Mucosa of descending colon (tissue), 3 donors: ENCODE measurements at regions not wholly inside any gene's neighbourhood (a gene's known extent, or its start where the extent isn't known, plus 50 kb on each side); places are given as distances from the start of the nearest gene placed in this dataset.

Source experiments
- ATAC-seq: fragments of 200-7000 bp; cut with Tn5 transposase; one replicate; pipeline ENCODE4 v1.9.1; 2020; ENCODE audit warnings: mild to moderate bottlenecking, moderate library complexity
- DNase-seq, 3 donors: peaks; one replicate each; pipeline ENCODE4 v3.0.0-alpha.2; 2020
- H3K36me3 ChIP-seq: fragments of 200-600 bp; one replicate; pipeline ENCODE4 v1.8.0; 2021; ENCODE audit warnings: low read depth, mild to moderate bottlenecking
- H3K4me1 ChIP-seq: fragments of 200-600 bp; one replicate; pipeline ENCODE4 v1.8.0; 2021; ENCODE audit warnings: low read depth, mild to moderate bottlenecking
- H3K4me3 ChIP-seq: fragments of 200-600 bp; one replicate; pipeline ENCODE4 v1.8.0; 2021; ENCODE audit warnings: mild to moderate bottlenecking
- H3K9me3 ChIP-seq: fragments of 200-600 bp; one replicate; pipeline ENCODE4 v1.8.0; 2021; ENCODE audit warnings: mild to moderate bottlenecking
- CTCF ChIP-seq: fragments of 200-600 bp; IDR thresholded peaks from one replicate; pipeline ENCODE4 v1.8.0; 2022; ENCODE audit warnings: antibody characterized with exemption, mild to moderate bottlenecking
- intact Hi-C, 2 donors: fragments of 100-400 bp; cut with DNase I in 1 of 2; cut with micrococcal nuclease in 1 of 2; formaldehyde crosslinking; loops; one replicate each; pipeline versions ENCODE4 v1.11.0 to v1.11.1; 2022; cut with DNase I, micrococcal nuclease
- donor health status: DM: no; HTN: no; CAD: no; lungs with moderate emphysema.
- donor health status: DM: no; HTN: no; CAD: no.
- donor health status: DM: no; HTN: yes; CAD: no.

GRCh38 chr17:45730192-45730591, 53.9 kb upstream of the CRHR1 start:
- Histone ChIP-seq H3K36me3 (no peaks in the 10 kb centered on the region), H3K4me1 (no peaks in the 10 kb centered on the region), H3K9me3 (peaks cover 14% of the 10 kb centered on the region), H3K4me3 (no peak overlapping the region)
- DNase-seq (no peak), ATAC-seq (no peak)
- TF ChIP-seq CTCF: no peak
- intact Hi-C loops: no loop called here

- no peak for TF ChIP-seq CTCF
- H3K9me3 ChIP-seq: peaks cover 14% of the 10 kb centered on the region
- no peaks in the 10 kb centered on the region for H3K36me3 ChIP-seq
- intact Hi-C loops: no loop called here
- no peaks in the 10 kb centered on the region for H3K4me1 ChIP-seq
- ATAC-seq: no peak
- no peak for DNase-seq
- H3K4me3 ChIP-seq: no peak overlapping the region
Observed at GRCh38 chr17:45731459-45731858, 52.7 kb upstream of the CRHR1 start.

- Histone ChIP-seq H3K9me3 (peaks cover 14% of the 10 kb centered on the region), H3K4me3 (no peak overlapping the region), H3K36me3 (no peaks in the 10 kb centered on the region), H3K4me1 (no peaks in the 10 kb centered on the region)
- DNase-seq: no peak
- intact Hi-C loops: no loop called here
- ATAC-seq: no peak
- TF ChIP-seq CTCF: no peak
Observed at GRCh38 chr17:45732926-45733505, 51.1 kb upstream of the CRHR1 start.

GRCh38 chr17:45733781-45734180, 50.3 kb upstream of the CRHR1 start:
- no peaks in the 10 kb centered on the region for H3K4me1 ChIP-seq
- no peak for TF ChIP-seq CTCF
- peaks cover 14% of the 10 kb centered on the region for H3K9me3 ChIP-seq
- ATAC-seq (no peak), DNase-seq (no peak)
- no peaks in the 10 kb centered on the region for H3K36me3 ChIP-seq
- H3K4me3 ChIP-seq: no peak overlapping the region
- intact Hi-C loops: no loop called here
